IMR-90 (cell line): ENCODE measurements at regions not wholly inside any gene's neighbourhood (a gene's known extent, or its start where the extent isn't known, plus 50 kb on each side); places are given as distances from the start of the nearest gene placed in this dataset.

Source experiments
- ATAC-seq: fragments of 200-7000 bp; cut with Tn5 transposase; 2 replicates; pipeline ENCODE4 v1.9.1; 2020; ENCODE audit warnings: low read depth, mild to moderate bottlenecking, moderate library complexity
- BruUV-seq: library from RNA; stranded (reverse); fragments of 400-500 nt; replicated peaks from 2 replicates; lab custom pipeline; 2021; lab: Mats Ljungman, UMichigan
- CTCF ChIA-PET: fragments of 300-600 bp; formaldehyde crosslinking; extraction: SDS; loops from one replicate; lab custom pipeline; 2021; ENCODE audit warnings: antibody characterized with exemption; lab: Yijun Ruan, JAX
- POLR2A ChIA-PET: fragments of 300-600 bp; sonication (Branson Sonifier 250); formaldehyde crosslinking; loops from one replicate; lab custom pipeline; 2022; ENCODE audit warnings: antibody characterized with exemption; ENCODE audit not compliant: unreplicated experiment; lab: Charles Lee
- DNase-seq: peaks from one replicate; pipeline ENCODE4 v3.0.0; 2013
- H2AFZ ChIP-seq: replicated peaks from 2 replicates; pipeline ENCODE3; 2013; ENCODE audit warnings: low read length, mild to moderate bottlenecking; ENCODE audit not compliant: poor library complexity
- H2AK5ac ChIP-seq: 2 replicates; pipeline ENCODE4 v1.6.1; 2013; ENCODE audit warnings: low read depth, low read length, inconsistent platforms
- H2AK9ac ChIP-seq: replicated peaks from 2 replicates; pipeline ENCODE3; 2013; ENCODE audit warnings: mild to moderate bottlenecking, low read depth, low read length, moderate library complexity; ENCODE audit not compliant: poor library complexity
- H2BK120ac ChIP-seq: 2 replicates; pipeline ENCODE4 v1.6.1; 2013; ENCODE audit warnings: low read depth, low read length, inconsistent platforms
- H2BK15ac ChIP-seq: 3 replicates; pipeline ENCODE4 v1.6.1; 2013; ENCODE audit warnings: low read depth, low read length, inconsistent platforms
- H2BK20ac ChIP-seq: 2 replicates; pipeline ENCODE4 v1.6.1; 2013; ENCODE audit warnings: low read depth, mild to moderate bottlenecking, inconsistent platforms, low read length, moderate library complexity
- H2BK5ac ChIP-seq: 2 replicates; pipeline ENCODE4 v1.6.1; 2013; ENCODE audit warnings: mild to moderate bottlenecking, low read depth, low read length, inconsistent platforms; ENCODE audit not compliant: poor library complexity, severe bottlenecking
- H3K14ac ChIP-seq: replicated peaks from 2 replicates; pipeline ENCODE4 v1.6.1; 2013; ENCODE audit warnings: low read depth, low read length, inconsistent platforms
- H3K18ac ChIP-seq: 2 replicates; pipeline ENCODE4 v1.6.1; 2013; ENCODE audit warnings: low read depth, low read length, control low read depth
- H3K23ac ChIP-seq: 2 replicates; pipeline ENCODE4 v1.6.1; 2013; ENCODE audit warnings: low read depth, low read length, inconsistent platforms
- H3K27ac ChIP-seq: 2 replicates; pipeline ENCODE4 v1.5.1; 2013; ENCODE audit warnings: mild to moderate bottlenecking, control low read depth, low read length; ENCODE audit not compliant: insufficient read depth
- H3K27me3 ChIP-seq: 2 replicates; pipeline ENCODE4 v1.6.1; 2013; ENCODE audit warnings: low read length; ENCODE audit not compliant: control insufficient read depth, insufficient read depth
- H3K36me3 ChIP-seq: 2 replicates; pipeline ENCODE4 v1.6.1; 2013; ENCODE audit warnings: low read length, mixed read lengths; ENCODE audit not compliant: control insufficient read depth, insufficient read depth
- H3K4ac ChIP-seq: 2 replicates; pipeline ENCODE4 v1.6.1; 2013; ENCODE audit warnings: low read depth, low read length, inconsistent platforms
- H3K4me1 ChIP-seq: 2 replicates; pipeline ENCODE4 v1.6.1; 2013; ENCODE audit warnings: low read length, mixed read lengths; ENCODE audit not compliant: control insufficient read depth, insufficient read depth
- H3K4me2 ChIP-seq: 2 replicates; pipeline ENCODE4 v1.6.1; 2013; ENCODE audit warnings: low read depth, mild to moderate bottlenecking, control low read depth, low read length, moderate library complexity
- H3K4me3 ChIP-seq: 2 replicates; pipeline ENCODE4 v1.5.1; 2013; ENCODE audit warnings: low read depth, mild to moderate bottlenecking, control low read depth, low read length, moderate library complexity; ENCODE audit not compliant: insufficient read depth
- H3K56ac ChIP-seq: 2 replicates; pipeline ENCODE4 v1.6.1; 2013; ENCODE audit warnings: low read length, inconsistent platforms; ENCODE audit not compliant: insufficient read depth; ENCODE audit errors: extremely low read depth
- H3K79me1 ChIP-seq, 2 experiments: 2 replicates each; pipeline ENCODE4 v1.6.1; 2013; ENCODE audit warnings: low read length in 2 of 2, inconsistent platforms in 1 of 2, low read depth in 1 of 2
- H3K9ac ChIP-seq: 2 replicates; pipeline ENCODE4 v1.6.1; 2013; ENCODE audit warnings: low read depth, low read length, control low read depth
- H3K9me1 ChIP-seq: 2 replicates; pipeline ENCODE4 v1.6.1; 2013; ENCODE audit warnings: low read length, inconsistent platforms; ENCODE audit not compliant: insufficient read depth
- H3K9me3 ChIP-seq: 2 replicates; pipeline ENCODE4 v1.6.1; 2013; ENCODE audit warnings: low read length; ENCODE audit not compliant: control insufficient read depth, insufficient read depth
- H4K20me1 ChIP-seq: 2 replicates; pipeline ENCODE4 v1.6.1; 2013; ENCODE audit warnings: low read length, inconsistent platforms; ENCODE audit not compliant: insufficient read depth
- H4K5ac ChIP-seq: 2 replicates; pipeline ENCODE4 v1.6.1; 2013; ENCODE audit warnings: mild to moderate bottlenecking, low read depth, low read length, control low read depth
- H4K8ac ChIP-seq, 2 experiments: 2 replicates each; pipeline ENCODE4 v1.6.1; 2013; ENCODE audit warnings: low read depth in 2 of 2, low read length in 2 of 2, control low read depth in 1 of 2, inconsistent platforms in 1 of 2
- H4K91ac ChIP-seq: 2 replicates; pipeline ENCODE4 v1.6.1; 2013; ENCODE audit warnings: low read depth, low read length, inconsistent platforms; ENCODE audit not compliant: insufficient read depth
- CHD1 ChIP-seq: IDR thresholded peaks from 2 replicates; pipeline ENCODE4 v1.6.1; 2012; ENCODE audit warnings: low read depth, low read length, improper control_type of control experiment
- MAFK ChIP-seq: IDR thresholded peaks from 2 replicates; pipeline ENCODE4 v1.6.1; 2012; ENCODE audit warnings: low read depth, low read length, improper control_type of control experiment
- RAD21 ChIP-seq: IDR thresholded peaks from 2 replicates; pipeline ENCODE4 v1.6.1; 2012; ENCODE audit warnings: low read length, improper control_type of control experiment
- SMC3 ChIP-seq: fragments of 150-350 bp; IDR thresholded peaks from 2 replicates; pipeline ENCODE4 v1.6.1; 2016; ENCODE audit warnings: low read depth, mild to moderate bottlenecking, antibody characterized with exemption, low read length, moderate library complexity
- WGBS, 2 experiments: methylation state at CpG; one replicate each; pipeline versions ENCODE4 v1.1.5 to v1.1.7; 2013; ENCODE audit warnings: missing lambda C conversion rate in 2 of 2; ENCODE audit not compliant: insufficient read length in 1 of 2; ENCODE audit errors: extremely low coverage in 2 of 2; 5-methylcytosine and 5-hydroxymethylcytosine counted together
- dilution Hi-C: fragments of 300-500 bp; cut with HindIII; formaldehyde crosslinking; loops from one replicate; pipeline ENCODE4 v1.14.3; 2018; ENCODE audit warnings: low sequenced_read_pairs; ENCODE audit not compliant: unreplicated experiment
- in situ Hi-C: fragments of 300-500 bp; cut with MboI; formaldehyde crosslinking; loops from 3 replicates; pipeline ENCODE4 v1.14.3; 2019; ENCODE audit warnings: low sequenced_read_pairs, inconsistent platforms, mixed read lengths
- intact Hi-C: fragments of 100-400 bp; cut with micrococcal nuclease; formaldehyde crosslinking; loops from 2 replicates; pipeline ENCODE4 v1.10.0; 2022

DNA sequence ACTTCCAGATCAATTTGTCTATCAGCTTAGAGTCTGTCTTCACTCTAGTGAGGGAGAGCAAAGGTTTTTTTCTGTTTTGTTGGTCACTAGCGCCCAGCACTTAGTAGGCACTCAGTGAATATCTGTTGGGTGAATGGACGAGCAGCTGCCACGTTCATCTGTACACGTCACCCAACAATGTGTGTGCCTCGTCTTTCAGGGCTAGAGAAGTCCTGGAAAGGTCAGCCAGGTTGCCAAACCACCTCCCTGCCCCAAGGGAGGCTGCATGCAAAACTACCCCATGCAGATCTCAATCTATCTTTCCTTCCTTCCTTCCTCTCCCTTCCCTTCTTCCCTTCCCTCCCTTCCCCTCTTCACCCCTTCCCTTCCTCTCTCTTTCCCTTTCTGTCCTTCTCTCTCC is 340.9 kb downstream of the SOX9 start:
- Histone ChIP-seq H3K9me1 (peaks cover 24% of the 10 kb centered on the region), H3K4me2 (no peak overlapping the region), H3K36me3 (no peaks in the 10 kb centered on the region), H3K4me1 (peaks cover 11% of the 10 kb centered on the region), H2AK9ac (peak overlapping the region; percentile 33), H4K91ac (peak overlapping the region; percentile 34; the same call in 1 of the 2 replicates), H3K9me3 (no peaks in the 10 kb centered on the region), H3K14ac (0 out of 2 replicates have a peak overlapping the region, but pooled peaks have one; percentile 44), H2AK5ac (peak overlapping the region; percentile 67), H2BK120ac (0 out of 2 replicates have a peak overlapping the region, but pooled peaks have one; percentile 8), H3K79me1 (peaks cover 40 to 67% of the 10 kb centered on the region in 2 experiments), H3K56ac (no peak overlapping the region), H4K8ac (peak overlapping the region in 1 of 2 experiments; percentile 5; a peak in 1 of 4 replicates), H3K27me3 (no peaks in the 10 kb centered on the region), H3K9ac (no peak overlapping the region), H3K18ac (no peak overlapping the region), H4K5ac (no peak overlapping the region), H3K4ac (peak overlapping the region; percentile 15; the same call in 1 of the 2 replicates), H3K23ac (peak overlapping the region; percentile 31; the same call in 1 of the 2 replicates), H2BK20ac (no peak overlapping the region; the same call in 1 of the 2 replicates), H4K20me1 (peaks cover 9% of the 10 kb centered on the region), H2BK5ac (no peak overlapping the region), H3K4me3 (no peak overlapping the region), H2AFZ (peak overlapping the region; percentile 16), H2BK15ac (no peak overlapping the region), H3K27ac (no peak overlapping the region)
- no CpG with 5 or more reads among the region's 5 CpGs for WGBS, 2 experiments
- ATAC-seq (no peak), DNase-seq (no peak)
- no TSS peak for BruUV-seq
- ChIA-PET CTCF (no interaction called here), POLR2A (no interaction called here)
- in situ Hi-C loops = no loop called here
- TF ChIP-seq MAFK (no peak), SMC3 (no peak), RAD21 (no peak), CHD1 (no peak)
- dilution Hi-C loops = no loop called here
- intact Hi-C loops = no loop called here
